GM19395 (cell line): ENCODE measurements at regions not wholly inside any gene's neighbourhood (a gene's known extent, or its start where the extent isn't known, plus 50 kb on each side); places are given as distances from the start of the nearest gene placed in this dataset.
"Not testable (repeated sequence)": the region's sequence is repeated elsewhere in the genome, so short reads cannot be mapped to it uniquely, and the experiment has no call there.

ENCODE experiments used
- ATAC-seq: cut with Tn5 transposase; IDR thresholded peaks from one replicate; pipeline ENCODE4 v1.9.1; 2021; ENCODE audit warnings: mild to moderate bottlenecking, moderate library complexity; ENCODE audit not compliant: unreplicated experiment

DNA sequence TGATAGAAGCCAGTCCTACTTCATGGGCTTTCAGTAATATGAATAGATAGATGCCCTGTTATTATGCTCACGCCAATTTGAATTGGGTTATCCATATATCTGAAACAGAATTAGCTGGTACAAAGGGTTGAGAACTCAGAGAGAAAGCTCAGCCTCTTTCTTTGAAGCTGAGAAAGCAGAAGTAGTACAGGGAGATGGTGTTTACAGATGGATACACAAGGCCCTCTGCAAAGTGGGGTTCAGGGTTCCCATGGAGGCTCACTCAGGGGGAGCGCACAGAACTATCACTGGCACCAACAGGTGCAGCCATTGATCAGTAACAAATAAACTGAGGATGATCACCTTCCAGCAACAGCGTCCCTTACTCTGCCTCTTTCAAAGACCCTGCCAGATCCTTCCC, 349.7 kb downstream of the ICE1 start:
- ATAC-seq = no peak

DNA sequence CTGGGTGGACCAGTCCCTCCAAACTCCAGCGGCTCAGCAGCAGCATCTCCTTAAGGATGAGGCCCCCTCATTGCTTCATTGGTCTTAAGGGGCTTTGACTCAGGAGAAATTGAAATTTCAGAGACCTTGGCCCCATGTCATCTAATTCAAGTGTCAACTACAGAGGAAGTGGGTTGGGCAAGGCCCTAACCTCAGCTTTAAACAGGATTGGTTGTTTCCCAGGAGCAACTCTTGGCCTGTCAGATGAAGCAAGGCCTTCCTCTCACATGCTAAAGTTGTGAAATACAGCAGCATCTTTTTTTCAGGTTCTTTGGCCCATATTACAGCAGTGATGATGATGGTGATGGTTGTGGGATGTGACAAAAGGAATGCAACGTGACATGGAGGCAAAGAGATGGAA, 348.3 kb downstream of the ICE1 start:
- no peak for ATAC-seq

DNA sequence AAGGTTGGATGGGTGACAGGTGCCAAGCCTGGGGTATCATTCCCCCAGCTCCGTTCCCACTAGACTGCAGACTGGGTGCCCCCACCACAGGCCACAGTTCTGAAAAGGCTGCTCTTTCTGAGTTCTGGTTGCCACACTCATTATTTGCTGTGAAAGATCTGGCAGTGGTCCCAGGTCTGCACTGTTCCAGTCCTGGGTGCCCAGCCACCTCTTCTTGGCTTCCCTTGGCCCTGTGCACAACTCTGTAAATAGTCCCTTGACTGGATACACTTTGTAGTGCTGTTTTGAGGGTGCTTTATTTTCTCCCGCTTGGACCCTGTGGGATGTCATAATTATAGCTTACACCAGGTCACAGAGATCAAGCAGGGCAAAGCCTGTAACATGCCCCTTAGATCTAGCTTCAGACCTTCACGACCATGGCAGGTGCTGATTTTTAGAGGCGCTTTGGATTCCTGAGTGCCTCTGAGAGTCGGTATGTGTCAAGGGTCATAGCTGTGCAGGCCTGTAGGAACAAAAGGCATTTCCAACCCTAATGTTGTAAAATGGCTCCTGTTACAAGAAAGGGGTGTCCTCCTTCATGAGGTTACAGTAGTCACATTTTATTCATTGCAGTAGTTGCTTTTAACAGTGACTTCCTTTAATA, 344.9 kb downstream of the ICE1 start:
- ATAC-seq = no peak

DNA sequence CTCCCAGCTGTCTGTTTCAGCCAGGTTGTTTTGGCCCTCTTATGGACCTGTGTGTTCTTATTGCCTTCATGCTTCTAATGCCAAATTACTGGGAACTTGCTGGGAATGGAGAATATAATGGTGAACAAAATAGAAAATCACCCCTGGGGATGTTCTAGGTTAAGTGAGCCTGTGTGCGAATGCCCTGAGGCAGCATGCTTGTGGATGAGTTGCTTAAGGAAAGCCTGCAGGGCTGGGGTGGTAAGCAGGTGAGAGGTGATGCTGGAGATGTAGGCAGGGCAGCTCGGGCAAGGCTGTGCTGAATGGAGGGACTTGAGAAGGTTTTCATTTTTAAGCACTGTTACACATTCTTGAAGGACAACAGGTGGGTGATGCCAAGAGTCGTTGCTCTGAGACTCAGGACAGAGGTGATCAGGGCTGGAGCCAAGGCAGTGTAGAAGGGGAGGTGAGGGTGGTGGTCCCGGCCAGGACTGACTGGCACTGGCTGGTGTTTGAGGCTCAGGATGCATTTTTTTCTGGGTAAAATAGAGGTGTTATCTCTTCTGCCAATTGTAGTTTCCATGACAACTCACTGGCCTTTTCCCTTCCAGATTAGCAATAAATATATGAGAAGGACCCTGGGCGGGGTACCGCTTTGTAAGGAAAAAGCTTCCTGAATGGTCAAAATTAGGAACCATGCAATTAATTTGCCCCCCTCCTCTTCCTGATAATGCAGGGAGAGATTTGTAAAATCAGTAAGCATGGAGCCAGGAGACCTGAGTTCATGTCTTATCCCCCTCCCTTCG, 342.8 kb downstream of the ICE1 start:
- no peak for ATAC-seq

DNA sequence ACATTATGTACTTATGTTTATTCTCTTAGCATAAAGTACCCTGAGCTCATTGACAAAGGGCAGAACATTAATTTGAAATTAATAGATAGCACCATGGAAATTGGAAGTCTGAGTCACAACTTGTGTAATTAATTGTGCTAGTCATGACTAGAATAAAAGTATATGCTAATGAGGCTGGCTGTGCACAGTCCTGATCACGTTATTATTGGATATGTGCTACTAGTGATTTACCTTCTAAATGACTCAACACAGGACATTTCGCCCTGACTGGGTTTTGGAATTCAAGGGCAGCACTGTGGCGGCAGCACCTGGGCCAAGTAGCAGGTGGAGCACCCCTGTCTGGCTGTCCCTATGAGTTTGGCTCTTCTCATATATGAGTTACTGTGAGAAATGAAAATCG, 341.8 kb downstream of the ICE1 start:
- no peak for ATAC-seq

DNA sequence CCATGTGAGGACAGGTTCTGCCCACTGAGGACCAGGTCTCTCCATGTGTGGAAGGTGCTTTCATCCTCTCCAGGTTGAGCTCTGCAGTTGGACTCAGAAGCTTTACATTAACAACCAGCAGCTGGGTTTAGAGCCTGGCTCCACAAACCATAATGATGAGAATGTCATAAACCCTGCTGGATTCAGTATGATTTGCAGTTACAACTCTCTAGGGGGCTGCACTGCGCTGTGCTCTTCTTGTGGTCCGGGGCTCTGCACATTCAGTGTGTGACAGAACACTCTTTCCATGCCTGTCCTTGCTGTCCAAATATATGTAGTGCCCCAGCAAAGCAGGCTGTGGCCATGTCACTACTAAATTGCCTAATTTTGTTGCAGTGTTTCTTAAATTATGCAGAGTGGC, 334.3 kb downstream of the ICE1 start:
- no peak for ATAC-seq

DNA sequence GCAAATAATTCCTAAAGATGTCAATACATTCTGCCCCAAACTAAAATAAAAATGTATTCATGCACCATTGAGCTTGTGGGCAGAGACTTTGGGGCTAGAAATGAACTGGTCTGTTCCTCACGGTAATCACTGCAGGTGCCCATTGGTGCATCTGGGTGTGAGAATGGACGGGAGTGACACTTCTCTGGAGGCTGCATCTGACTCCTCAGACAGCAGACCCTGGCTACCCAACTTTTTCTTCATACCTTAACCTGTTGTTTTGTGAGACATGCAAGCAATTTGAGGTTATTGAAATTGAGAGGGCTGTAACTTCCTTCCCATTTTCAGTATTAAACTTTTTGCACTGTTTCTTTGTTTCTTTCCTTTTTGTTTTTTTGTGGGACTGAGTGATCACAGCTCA, 333.4 kb downstream of the ICE1 start:
- ATAC-seq = peak; percentile 37

DNA sequence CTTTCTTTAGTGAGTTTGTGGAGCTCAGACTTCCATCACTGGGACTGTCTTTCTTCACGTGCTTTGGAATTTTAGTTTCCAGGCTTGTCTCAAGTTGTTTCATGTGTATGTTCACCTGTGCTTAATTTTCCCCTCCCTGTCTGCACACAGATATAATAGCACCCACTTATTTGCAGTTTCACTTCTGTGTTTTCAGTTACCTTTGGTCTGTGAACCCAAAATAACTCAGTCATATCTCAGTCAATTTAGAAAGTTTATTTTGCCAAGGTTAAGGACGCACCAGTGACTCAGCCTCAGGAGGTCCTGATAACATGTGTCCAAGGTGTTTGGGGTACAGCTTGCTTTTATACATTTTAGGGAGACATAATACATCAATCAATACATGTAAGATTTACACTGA, 330.4 kb downstream of the ICE1 start:
- peak; percentile 73 for ATAC-seq

DNA sequence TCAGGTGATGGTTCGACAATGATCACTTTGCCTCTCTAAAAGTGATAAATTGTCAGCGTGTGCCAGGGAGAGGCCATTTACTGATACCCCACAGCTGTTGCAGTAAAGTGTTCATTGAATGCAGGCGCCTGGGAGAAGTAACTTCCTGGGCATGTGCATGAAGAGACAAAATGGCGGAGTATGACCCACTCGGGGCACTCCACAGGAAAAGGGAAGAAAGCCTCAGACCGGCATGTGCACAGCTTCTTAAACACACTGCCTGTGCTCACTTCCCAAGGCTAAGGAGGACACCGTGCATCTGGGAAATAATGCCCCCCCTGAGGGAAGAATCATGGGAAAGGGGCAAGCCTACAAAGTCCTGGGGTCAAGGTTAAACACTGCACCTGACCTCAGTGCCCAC, 329.5 kb downstream of the ICE1 start:
- ATAC-seq = peak; percentile 12

DNA sequence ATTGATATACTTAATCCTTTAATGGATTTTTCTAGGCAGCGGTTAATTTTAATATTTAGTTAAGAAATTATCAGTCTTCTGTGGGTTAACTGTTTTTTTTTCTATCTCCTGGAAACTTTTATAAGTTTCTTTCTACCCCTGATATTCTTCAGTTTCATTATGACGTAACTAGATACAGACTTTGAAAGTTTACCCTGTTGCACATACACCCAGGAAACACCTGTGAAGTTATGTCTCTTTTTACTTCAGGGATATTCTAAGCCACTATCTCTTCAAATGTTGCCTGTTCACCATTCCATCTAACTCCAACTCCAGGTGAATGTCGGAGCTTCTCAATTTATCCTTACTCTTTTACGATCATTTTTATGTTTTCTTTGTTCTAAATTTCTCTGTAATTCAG, 329.0 kb downstream of the ICE1 start:
- ATAC-seq = peak; percentile 59

DNA sequence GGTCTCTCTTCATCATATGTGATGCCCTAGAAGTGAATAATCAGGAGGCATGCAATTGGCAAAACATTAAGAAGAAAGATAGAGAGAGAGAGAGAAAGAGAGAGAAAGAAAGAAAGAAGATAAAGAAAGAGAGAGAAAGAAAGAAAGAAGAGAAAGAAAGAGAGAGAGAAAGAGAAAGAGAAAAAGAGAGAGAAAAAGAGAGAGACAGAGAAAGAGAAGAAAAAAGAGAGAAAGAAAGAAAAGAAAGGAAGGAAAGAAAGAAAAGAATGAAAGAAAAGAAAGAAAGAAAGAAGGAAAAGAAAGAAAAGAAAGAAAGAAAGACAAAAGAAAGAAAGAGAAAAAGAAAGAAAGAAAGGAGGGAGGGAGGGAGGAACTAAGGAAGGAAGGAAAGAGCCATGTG, 318.9 kb downstream of the ICE1 start:
- ATAC-seq = no peak

DNA sequence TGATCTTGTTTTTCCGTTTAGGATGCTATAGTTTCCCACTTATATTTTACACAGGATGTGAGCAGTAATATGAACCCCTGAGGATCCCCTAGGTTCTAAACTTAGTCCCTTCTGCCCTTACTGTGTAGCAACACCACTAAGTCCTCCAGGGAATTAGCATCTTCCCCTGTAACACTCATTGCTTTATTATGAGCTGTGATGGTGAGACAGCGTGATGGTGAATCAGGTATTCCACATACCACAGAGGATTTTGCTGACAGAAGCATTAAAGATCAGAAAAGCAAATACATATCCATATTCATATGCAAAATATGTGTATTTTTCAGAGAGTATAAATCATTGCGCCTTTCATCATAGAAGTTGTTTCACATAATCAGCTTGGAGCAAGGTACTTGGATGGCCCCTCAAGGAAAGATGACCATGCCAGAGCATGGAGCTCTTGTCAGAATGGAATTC, 317.0 kb downstream of the ICE1 start:
- peak; percentile 20 for ATAC-seq

DNA sequence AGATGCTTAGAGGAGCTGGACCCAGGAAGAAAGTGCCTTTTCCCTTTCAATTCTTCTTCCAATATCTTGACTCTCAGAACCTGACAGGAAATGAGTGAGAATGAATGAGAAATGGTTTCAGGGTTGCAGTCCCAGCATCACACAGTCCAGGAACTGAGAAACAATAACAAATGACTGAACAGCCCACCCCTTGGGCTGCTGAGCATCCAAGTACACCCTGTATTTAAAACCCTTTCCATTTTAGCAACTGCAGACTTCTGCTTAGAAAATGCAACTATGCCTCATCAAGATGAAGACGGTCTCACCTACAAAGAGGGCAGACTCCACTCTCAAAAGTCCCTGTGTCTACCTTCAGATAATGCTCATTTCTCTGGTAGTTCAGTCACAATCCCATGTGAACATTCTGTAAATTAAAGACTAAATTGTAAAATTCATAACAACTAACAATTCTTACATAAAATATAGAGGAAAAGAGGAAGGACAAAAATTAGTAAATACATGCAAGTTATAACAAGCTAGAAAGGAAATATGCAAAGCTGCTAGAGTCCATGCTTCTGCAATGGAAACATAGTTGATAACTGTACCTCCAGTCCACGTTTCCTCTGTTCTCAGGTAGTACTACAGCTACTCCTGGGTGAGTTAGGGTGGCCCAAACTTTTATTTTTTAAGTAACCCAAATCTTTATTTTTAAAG, 316.5 kb downstream of the ICE1 start:
- peak; percentile 89 for ATAC-seq

DNA sequence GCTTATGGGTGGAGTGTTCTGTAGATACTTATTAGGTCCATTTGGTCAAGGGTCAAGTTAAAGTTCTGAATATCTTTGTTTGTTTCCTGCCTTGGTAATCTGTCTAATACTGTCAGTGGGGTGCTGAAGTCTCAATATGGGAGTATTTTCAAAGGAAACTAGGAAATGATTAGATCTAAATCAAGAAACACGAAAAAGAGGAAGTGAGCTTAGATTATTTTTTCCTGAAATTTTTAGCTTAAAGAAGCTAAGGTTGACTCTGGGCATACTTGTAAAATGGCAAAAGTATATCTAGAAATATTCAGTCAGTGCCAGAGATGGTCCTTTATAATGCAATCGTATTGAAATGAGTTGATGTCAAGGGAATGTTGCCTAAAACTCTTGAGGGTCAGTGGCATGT, 313.5 kb downstream of the ICE1 start:
- no peak for ATAC-seq

DNA sequence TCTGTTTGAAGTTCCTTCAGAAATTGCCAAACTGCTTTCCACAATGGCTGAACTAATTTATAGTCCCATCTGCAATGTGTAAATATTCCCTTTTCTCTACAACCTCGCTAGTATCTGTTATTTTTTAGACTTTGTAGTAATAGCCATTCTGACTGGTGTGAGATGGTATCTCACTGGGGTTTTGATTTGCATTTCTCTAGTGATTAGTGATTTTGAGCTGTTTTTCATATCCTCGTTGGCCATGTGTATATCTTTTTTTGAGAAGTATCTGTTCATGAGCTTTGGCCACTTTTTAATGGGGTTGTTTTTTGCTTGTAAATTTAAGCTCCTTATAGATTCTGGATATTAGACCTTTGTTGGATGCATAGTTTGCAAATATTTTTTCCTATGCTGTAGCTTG, 310.6 kb downstream of the ICE1 start:
- not testable (repeated sequence) for ATAC-seq

DNA sequence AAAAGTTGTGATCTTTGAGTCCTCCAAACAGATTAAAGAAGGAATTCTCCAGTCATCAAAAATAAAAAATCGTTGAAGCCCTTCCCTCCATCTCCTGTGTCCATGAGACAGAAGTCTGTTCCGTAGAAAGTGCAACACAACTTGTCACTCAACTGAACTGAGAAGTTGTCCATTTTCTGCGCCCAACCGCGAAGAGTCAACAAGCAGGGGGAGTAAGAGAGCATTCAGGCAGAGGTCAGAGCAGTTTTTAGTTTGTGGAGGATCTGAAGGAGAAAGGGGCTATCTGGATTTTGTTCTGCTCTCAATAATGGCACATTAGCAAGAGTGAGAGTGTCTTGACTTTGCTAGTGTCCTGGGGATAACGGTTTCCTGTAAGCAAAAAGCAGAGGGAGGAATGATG, 303.9 kb downstream of the ICE1 start:
- no peak for ATAC-seq

DNA sequence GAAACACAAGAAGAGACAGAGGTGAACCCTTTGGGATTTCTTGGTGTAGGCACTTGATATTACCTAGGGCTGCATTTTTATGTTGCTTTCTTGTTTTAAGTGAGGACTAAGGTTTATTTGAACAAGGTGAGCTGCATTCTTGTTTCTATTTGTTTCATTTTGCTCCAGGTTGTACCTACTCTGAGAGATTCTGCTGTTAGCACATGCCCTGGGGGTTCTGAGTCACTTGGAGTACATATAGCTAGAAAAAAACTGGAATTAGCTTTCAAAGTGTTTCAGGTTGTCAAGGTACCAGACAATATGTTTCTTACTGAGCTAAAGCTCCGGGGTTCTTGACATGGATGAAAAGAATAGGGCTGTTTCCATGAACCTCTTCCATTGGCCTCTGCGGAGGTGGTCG, 299.4 kb downstream of the ICE1 start:
- ATAC-seq = no peak

DNA sequence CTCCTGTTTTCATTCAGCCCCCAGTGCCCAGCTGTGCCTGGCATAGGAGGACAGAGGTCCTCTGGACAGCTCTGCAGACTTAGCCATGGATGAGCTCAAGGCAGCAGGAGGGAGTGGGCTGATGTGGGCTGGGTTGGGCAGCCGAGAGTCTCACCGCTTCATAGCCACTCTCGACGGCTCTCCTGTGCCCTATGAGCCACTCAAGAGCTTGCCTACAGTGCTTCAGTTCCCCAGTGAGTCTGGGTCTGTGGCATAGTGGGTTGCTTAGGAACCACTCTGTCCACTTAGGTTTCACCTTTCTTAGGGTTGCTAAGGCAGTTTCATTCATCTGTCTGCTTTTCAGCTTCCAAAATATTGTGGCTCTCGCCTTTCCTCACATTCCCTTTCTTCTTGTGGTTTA, 296.8 kb downstream of the ICE1 start:
- no peak for ATAC-seq

DNA sequence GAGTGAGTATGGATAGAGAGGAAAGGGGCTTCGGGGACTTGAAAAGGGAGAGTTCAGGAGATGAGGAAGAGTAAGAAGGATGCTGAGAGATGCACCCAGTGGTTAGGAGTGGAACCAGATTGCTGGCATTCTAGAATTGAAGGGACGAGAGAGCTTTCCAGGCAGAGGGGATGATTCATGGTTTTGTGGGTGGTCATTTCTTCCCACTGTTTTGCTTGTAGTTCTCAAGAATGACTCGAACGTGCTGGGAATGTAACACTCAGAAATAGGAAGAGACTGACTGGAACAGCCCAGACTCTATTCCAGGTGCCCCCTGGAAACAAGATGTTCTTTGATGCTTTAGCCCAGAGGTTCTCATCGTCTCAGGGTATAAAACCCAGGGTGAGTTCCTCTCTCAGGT, 294.2 kb downstream of the ICE1 start:
- no peak for ATAC-seq

DNA sequence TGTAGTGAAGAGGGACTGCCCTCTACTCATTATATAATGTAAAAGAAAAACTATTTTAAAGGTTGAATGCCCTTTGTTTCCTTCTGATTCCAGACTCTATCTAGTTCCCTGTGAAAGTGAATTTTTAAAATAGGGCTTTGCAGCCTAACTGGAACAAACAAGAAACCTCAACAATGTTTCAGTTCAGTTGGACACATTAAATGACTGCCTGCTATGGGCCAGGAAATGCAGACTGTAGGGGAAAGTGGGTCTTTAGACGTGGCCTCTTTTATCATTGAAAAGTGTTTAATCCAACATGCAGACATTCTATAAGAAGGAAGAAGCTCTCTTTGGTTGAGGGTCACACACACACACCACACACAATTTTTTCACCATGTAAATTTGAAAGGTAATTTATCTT, 289.1 kb downstream of the ICE1 start:
- no peak for ATAC-seq

DNA sequence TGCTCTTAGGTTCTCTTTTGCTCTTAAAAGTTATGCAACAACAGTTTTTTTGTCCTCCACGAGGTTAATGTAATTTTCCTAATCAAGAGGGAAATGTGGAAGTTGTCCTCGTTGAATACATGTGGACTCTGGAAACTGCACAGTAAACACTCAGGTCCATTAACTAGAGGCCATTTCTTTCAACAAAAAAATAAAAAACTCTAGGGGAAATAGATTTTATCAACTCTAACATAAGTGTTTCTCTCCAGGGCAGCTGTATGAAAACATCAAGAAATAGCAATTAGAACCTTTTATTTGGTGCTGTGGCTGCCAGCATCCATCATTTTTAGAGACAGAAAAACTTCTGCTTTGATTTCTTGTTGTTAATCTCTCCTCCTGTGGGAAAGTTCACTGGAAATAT, 288.6 kb downstream of the ICE1 start:
- no peak for ATAC-seq

DNA sequence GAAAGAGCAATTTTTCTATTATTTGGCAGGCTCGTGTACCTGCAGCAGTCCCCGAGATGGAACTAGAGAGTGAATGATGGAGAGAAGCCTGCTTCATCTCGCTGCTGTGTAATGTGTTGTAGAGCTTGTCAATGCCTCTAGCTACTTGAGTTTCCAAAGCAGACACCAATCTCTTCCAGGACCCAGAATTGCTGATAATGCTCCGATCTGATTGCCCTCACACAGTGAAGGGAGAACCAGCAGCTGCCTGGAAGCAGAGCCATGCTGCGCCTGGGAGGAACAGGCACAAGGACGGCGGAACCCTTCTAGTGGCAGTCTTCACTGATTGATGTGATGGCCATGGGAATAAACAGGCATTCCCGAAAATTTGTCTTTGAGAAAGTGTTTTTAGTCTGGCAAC, 288.0 kb downstream of the ICE1 start:
- no peak for ATAC-seq
